Endothelial cell of umbilical vein (primary cell): ENCODE measurements at regions not wholly inside any gene's neighbourhood (a gene's known extent, or its start where the extent isn't known, plus 50 kb on each side); places are given as distances from the start of the nearest gene placed in this dataset.

Source experiments
- MAX ChIP-seq: IDR thresholded peaks from 2 replicates; pipeline ENCODE4 v1.6.1; 2011; ENCODE audit not compliant: insufficient read depth, insufficient read length
- POLR2A ChIP-seq: IDR thresholded peaks from 2 replicates; pipeline ENCODE4 v1.6.1; 2012; ENCODE audit warnings: low read depth, mild to moderate bottlenecking, control low read depth, low read length

- no peak for TF ChIP-seq POLR2A
- no peak for TF ChIP-seq MAX
These were observed 371.3 kb downstream of the ZBBX start for GRCh38 chr3:167008791-167009190.
